H9 (cell line): ENCODE measurements at regions not wholly inside any gene's neighbourhood (a gene's known extent, or its start where the extent isn't known, plus 50 kb on each side); places are given as distances from the start of the nearest gene placed in this dataset.
A peak's percentile ranks its signal among the peaks of the same experiment; 100 is the strongest.

Experiments
- DNase-seq: peaks from one replicate; pipeline ENCODE4 v3.0.0-alpha.2; 2017
- H2AFZ ChIP-seq: one replicate; pipeline ENCODE4 v1.6.1; 2013; ENCODE audit warnings: mild to moderate bottlenecking, low read length, control low read depth, moderate library complexity
- H2AK5ac ChIP-seq: 2 replicates; pipeline ENCODE4 v1.6.1; 2013; ENCODE audit warnings: low read length, control low read depth, mixed read lengths; ENCODE audit not compliant: insufficient read length
- H2BK120ac ChIP-seq: one replicate; pipeline ENCODE4 v1.6.1; 2013; ENCODE audit warnings: low read depth, mild to moderate bottlenecking, low read length, control low read depth, inconsistent platforms; ENCODE audit not compliant: poor library complexity, severe bottlenecking
- H2BK12ac ChIP-seq: 2 replicates; pipeline ENCODE4 v1.6.1; 2013; ENCODE audit warnings: low read length, control low read depth, mixed read lengths, low read depth; ENCODE audit not compliant: insufficient read length
- H2BK15ac ChIP-seq: 2 replicates; pipeline ENCODE4 v1.6.1; 2013; ENCODE audit warnings: low read depth, low read length, control low read depth
- H2BK20ac ChIP-seq: one replicate; pipeline ENCODE4 v1.6.1; 2013; ENCODE audit warnings: low read depth, mild to moderate bottlenecking, low read length, control low read depth, inconsistent platforms; ENCODE audit not compliant: poor library complexity, severe bottlenecking
- H2BK5ac ChIP-seq: 2 replicates; pipeline ENCODE4 v1.6.1; 2013; ENCODE audit warnings: low read length, control low read depth, mixed read lengths; ENCODE audit not compliant: insufficient read length
- H3K14ac ChIP-seq: 2 replicates; pipeline ENCODE4 v1.6.1; 2013; ENCODE audit warnings: low read length, control low read depth; ENCODE audit not compliant: insufficient read depth
- H3K18ac ChIP-seq: 2 replicates; pipeline ENCODE4 v1.6.1; 2013; ENCODE audit warnings: low read depth, mild to moderate bottlenecking, mixed read lengths, low read length, control low read depth; ENCODE audit not compliant: insufficient read length
- H3K23ac ChIP-seq: 2 replicates; pipeline ENCODE4 v1.6.1; 2013; ENCODE audit warnings: low read length, control low read depth, mixed read lengths, low read depth; ENCODE audit not compliant: insufficient read length
- H3K23me2 ChIP-seq: 2 replicates; pipeline ENCODE4 v1.6.1; 2013; ENCODE audit warnings: low read depth, mild to moderate bottlenecking, mixed read lengths, low read length, control low read depth; ENCODE audit not compliant: insufficient read length, poor library complexity, severe bottlenecking
- H3K27ac ChIP-seq: 2 replicates; pipeline ENCODE4 v1.5.1; 2013; ENCODE audit warnings: low read length, control low read depth, mixed read lengths, low read depth; ENCODE audit not compliant: insufficient read length
- H3K27me3 ChIP-seq: 2 replicates; pipeline ENCODE4 v1.6.1; 2013; ENCODE audit warnings: low read length, control low read depth, inconsistent platforms; ENCODE audit not compliant: insufficient read depth
- H3K4ac ChIP-seq: 2 replicates; pipeline ENCODE4 v1.6.1; 2013; ENCODE audit warnings: low read depth, mild to moderate bottlenecking, control low read depth, inconsistent platforms, low read length, moderate library complexity
- H3K4me1 ChIP-seq: 2 replicates; pipeline ENCODE4 v1.6.1; 2013; ENCODE audit warnings: low read length, control low read depth, inconsistent platforms; ENCODE audit not compliant: insufficient read depth
- H3K4me2 ChIP-seq: 2 replicates; pipeline ENCODE4 v1.6.1; 2013; ENCODE audit warnings: low read length, control low read depth, mixed read lengths; ENCODE audit not compliant: insufficient read length, insufficient read depth
- H3K56ac ChIP-seq: 2 replicates; pipeline ENCODE4 v1.6.1; 2013; ENCODE audit warnings: low read depth, mild to moderate bottlenecking, mixed read lengths, low read length, control low read depth; ENCODE audit not compliant: insufficient read length
- H3K79me1 ChIP-seq: 2 replicates; pipeline ENCODE4 v1.6.1; 2013; ENCODE audit warnings: low read depth, mild to moderate bottlenecking, moderate library complexity, low read length, control low read depth, inconsistent platforms; ENCODE audit not compliant: insufficient read depth, poor library complexity, severe bottlenecking
- H3K79me2 ChIP-seq: 2 replicates; pipeline ENCODE4 v1.6.1; 2013; ENCODE audit warnings: low read length, control low read depth, inconsistent platforms; ENCODE audit not compliant: insufficient read depth
- H3K9ac ChIP-seq: 2 replicates; pipeline ENCODE4 v1.6.1; 2013; ENCODE audit warnings: low read length, control low read depth, mixed read lengths; ENCODE audit not compliant: insufficient read length; ENCODE audit errors: extremely low read depth
- H3K9me3 ChIP-seq: one replicate; pipeline ENCODE4 v1.6.1; 2013; ENCODE audit warnings: low read depth, low read length, inconsistent platforms; ENCODE audit not compliant: control insufficient read depth
- H3T11ph ChIP-seq: one replicate; pipeline ENCODE4 v1.6.1; 2013; ENCODE audit warnings: mild to moderate bottlenecking, low read length, control low read depth, inconsistent platforms
- H4K20me1 ChIP-seq: one replicate; pipeline ENCODE4 v1.6.1; 2013; ENCODE audit not compliant: control insufficient read depth, insufficient read length, insufficient read depth
- H4K5ac ChIP-seq: 2 replicates; pipeline ENCODE4 v1.6.1; 2013; ENCODE audit warnings: low read depth, mild to moderate bottlenecking, mixed read lengths, low read length, control low read depth; ENCODE audit not compliant: insufficient read length
- H4K8ac ChIP-seq: replicated peaks from 2 replicates; pipeline ENCODE4 v1.6.1; 2013; ENCODE audit warnings: low read length, control low read depth, mixed read lengths, low read depth; ENCODE audit not compliant: insufficient read length
- H4K91ac ChIP-seq: 2 replicates; pipeline ENCODE4 v1.6.1; 2013; ENCODE audit warnings: low read depth, mild to moderate bottlenecking, moderate library complexity, mixed read lengths, low read length, control low read depth; ENCODE audit not compliant: insufficient read length
- H3K27ac Mint-ChIP-seq, 3 experiments: 2 replicates in 2 of 3; 3 replicates in 1 of 3; pipeline ENCODE4 v1.8.0; 2020 to 2021; ENCODE audit warnings: mixed read lengths in 3 of 3, mild to moderate bottlenecking in 1 of 3, moderate library complexity in 1 of 3
- H3K27me3 Mint-ChIP-seq: 2 replicates; pipeline ENCODE4 v1.8.0; 2021; ENCODE audit warnings: low read depth, mild to moderate bottlenecking, moderate library complexity, mixed read lengths
- H3K36me3 Mint-ChIP-seq, 3 experiments: 2 replicates in 2 of 3; 3 replicates in 1 of 3; pipeline ENCODE4 v1.8.0; 2020 to 2021; ENCODE audit warnings: low read depth in 3 of 3, mixed read lengths in 3 of 3; ENCODE audit not compliant: insufficient read depth in 1 of 3
- H3K4me1 Mint-ChIP-seq, 2 experiments: 2 replicates each; pipeline ENCODE4 v1.8.0; 2020; ENCODE audit warnings: mixed read lengths in 2 of 2
- H3K4me3 Mint-ChIP-seq, 2 experiments: 2 replicates in 1 of 2; 3 replicates in 1 of 2; pipeline ENCODE4 v1.8.0; 2020 to 2021; ENCODE audit warnings: mild to moderate bottlenecking in 2 of 2, mixed read lengths in 2 of 2, moderate library complexity in 1 of 2
- H3K9me3 Mint-ChIP-seq, 2 experiments: 2 replicates in 1 of 2; 3 replicates in 1 of 2; pipeline ENCODE4 v1.8.0; 2020; ENCODE audit warnings: mild to moderate bottlenecking in 2 of 2, mixed read lengths in 2 of 2, moderate library complexity in 1 of 2
- TF ChIP-seq, protein P1 (sequence below): fragments of 200-600 bp; sonication (generic); conservative IDR thresholded peaks from 3 replicates; pipeline ENCODE4 v1.8.0; 2021; ENCODE audit warnings: antibody characterized with exemption, mild to moderate bottlenecking

DNA sequence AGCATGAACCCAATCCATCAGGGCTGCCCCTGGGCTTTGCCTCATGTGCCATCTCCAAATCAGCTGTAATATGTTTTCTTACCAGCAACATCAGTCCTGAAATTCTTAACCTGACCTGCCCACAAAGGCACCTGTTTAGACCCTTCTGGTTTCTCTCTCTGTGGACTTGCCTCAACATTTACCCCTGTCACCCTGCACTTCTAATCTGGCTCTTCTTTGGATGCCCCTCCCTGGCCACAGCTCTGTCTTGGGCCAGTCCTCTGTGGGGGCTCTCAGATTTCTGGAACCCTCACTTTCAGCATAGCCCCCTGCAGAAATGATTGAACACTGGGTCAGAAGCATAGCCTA lies 168.7 kb upstream of the STAC start:
- Histone ChIP-seq H3K4me2 (no peak overlapping the region), H2BK20ac (no peak overlapping the region), H3K27me3 (no peaks in the 10 kb centered on the region), H4K8ac (no peak overlapping the region), H3K23me2 (no peaks in the 10 kb centered on the region), H3K27ac (no peak overlapping the region), H3K23ac (no peak overlapping the region), H3K18ac (no peak overlapping the region), H4K20me1 (no peaks in the 10 kb centered on the region), H2BK5ac (no peak overlapping the region), H3K4ac (no peak overlapping the region), H2BK120ac (no peak overlapping the region), H3T11ph (no peak overlapping the region), H3K9me3 (no peaks in the 10 kb centered on the region), H3K79me2 (no peaks in the 10 kb centered on the region), H4K91ac (no peak overlapping the region), H3K4me1 (no peaks in the 10 kb centered on the region), H3K9ac (no peak overlapping the region), H2BK15ac (no peak overlapping the region), H2AFZ (no peak overlapping the region), H4K5ac (no peak overlapping the region), H3K56ac (no peak overlapping the region), H2BK12ac (no peak overlapping the region), H3K79me1 (no peaks in the 10 kb centered on the region), H2AK5ac (no peak overlapping the region), H3K14ac (no peak overlapping the region)
- Mint-ChIP-seq H3K36me3 (no peaks in the 10 kb centered on the region), H3K27ac (peak overlapping the region in 1 of 3 experiments; percentile 48; a peak in 1 of 7 replicates), H3K4me1 (peaks cover 14 to 16% of the 10 kb centered on the region in 2 experiments), H3K9me3 (no peaks in the 10 kb centered on the region; a peak in 1 of 5 replicates), H3K4me3 (no peak overlapping the region; a peak in 1 of 5 replicates), H3K27me3 (no peaks in the 10 kb centered on the region)
- TF ChIP-seq, protein P1, sequence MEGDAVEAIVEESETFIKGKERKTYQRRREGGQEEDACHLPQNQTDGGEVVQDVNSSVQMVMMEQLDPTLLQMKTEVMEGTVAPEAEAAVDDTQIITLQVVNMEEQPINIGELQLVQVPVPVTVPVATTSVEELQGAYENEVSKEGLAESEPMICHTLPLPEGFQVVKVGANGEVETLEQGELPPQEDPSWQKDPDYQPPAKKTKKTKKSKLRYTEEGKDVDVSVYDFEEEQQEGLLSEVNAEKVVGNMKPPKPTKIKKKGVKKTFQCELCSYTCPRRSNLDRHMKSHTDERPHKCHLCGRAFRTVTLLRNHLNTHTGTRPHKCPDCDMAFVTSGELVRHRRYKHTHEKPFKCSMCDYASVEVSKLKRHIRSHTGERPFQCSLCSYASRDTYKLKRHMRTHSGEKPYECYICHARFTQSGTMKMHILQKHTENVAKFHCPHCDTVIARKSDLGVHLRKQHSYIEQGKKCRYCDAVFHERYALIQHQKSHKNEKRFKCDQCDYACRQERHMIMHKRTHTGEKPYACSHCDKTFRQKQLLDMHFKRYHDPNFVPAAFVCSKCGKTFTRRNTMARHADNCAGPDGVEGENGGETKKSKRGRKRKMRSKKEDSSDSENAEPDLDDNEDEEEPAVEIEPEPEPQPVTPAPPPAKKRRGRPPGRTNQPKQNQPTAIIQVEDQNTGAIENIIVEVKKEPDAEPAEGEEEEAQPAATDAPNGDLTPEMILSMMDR: no peak
- DNase-seq: no peak
